ENCODE measurements at regions not wholly inside any gene's neighbourhood (a gene's known extent, or its start where the extent isn't known, plus 50 kb on each side); places are given as distances from the start of the nearest gene placed in this dataset.

DNA sequence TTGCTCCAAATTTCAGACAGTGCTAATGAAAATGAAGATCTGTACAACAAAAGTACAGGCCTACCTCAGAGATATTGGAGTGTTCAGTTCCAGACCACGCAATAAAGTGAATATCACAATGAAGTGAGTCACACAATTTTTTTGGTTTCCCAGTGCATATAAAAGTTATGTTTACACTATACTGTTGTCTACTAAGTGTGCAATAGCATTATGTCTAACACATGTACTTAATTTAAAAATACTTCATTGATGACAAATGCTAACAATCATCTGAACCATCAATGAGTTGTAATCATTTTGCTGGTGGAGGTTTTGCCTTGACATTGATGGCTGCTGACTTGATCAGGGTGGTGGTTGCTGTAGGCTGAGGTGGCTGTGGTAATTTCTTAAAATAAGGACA lies 60.6 kb upstream of the E2F8 start:
- Histone ChIP-seq H3K4me2 (ENCODE audit: insufficient read depth in 1 of 2, low read depth in 2 of 2, low read length in 2 of 2) (no peak overlapping the region), H3K23ac (ENCODE audit: insufficient read length) (no peak overlapping the region)

More for the DNA sequence above, 60.6 kb upstream of the E2F8 start:
- no peak overlapping the region for H3K9ac ChIP-seq (replicated peaks in 1 of 4; ENCODE audit: extremely low read depth in 1 of 4, low read depth in 3 of 4, low read length in 3 of 4)
- no peak overlapping the region for H2AFZ ChIP-seq (ENCODE audit: low read length)
- no peak overlapping the region for H3K27ac ChIP-seq (ENCODE audit: low read depth, low read length)
- no peaks in the 10 kb centered on the region for H3K79me2 ChIP-seq (ENCODE audit: control insufficient read depth in 1 of 2, insufficient read depth in 2 of 2, low read length in 2 of 2)
- no peak overlapping the region for H3K14ac ChIP-seq (ENCODE audit: insufficient read length)
- no peak overlapping the region for H4K8ac ChIP-seq (ENCODE audit: extremely low read depth, insufficient read depth, low read length)
- H4K91ac ChIP-seq (replicated peaks; ENCODE audit: insufficient read length, low read length) = no peak overlapping the region
- H2BK12ac ChIP-seq (ENCODE audit: low read depth, low read length) = no peak overlapping the region
- no peaks in the 10 kb centered on the region for H3K23me2 ChIP-seq (ENCODE audit: low read depth, low read length)
- CTCF ChIA-PET (ENCODE audit: partially characterized antibody) = interaction anchor here (0.7 kb wide), 1 partner anchor 9 kb away, joined by 3 read pairs; no protein-coding TSS in a partner anchor
- no peak overlapping the region for H3K56ac ChIP-seq (replicated peaks; ENCODE audit: insufficient read length, low read depth, low read length)
- no peaks in the 10 kb centered on the region for H3K36me3 ChIP-seq (ENCODE audit: control insufficient read depth in 2 of 4, insufficient read depth in 4 of 4, low read length in 3 of 4)
- no peaks in the 10 kb centered on the region for H3K79me1 ChIP-seq (ENCODE audit: low read depth, low read length)
- no peak overlapping the region for H2AK5ac ChIP-seq (ENCODE audit: low read depth, low read length)
- no peaks in the 10 kb centered on the region for H4K20me1 ChIP-seq (replicated peaks in 1 of 2; ENCODE audit: control insufficient read depth in 1 of 2, insufficient read depth in 2 of 2, low read length in 2 of 2)
- POLR2A ChIA-PET (ENCODE audit: partially characterized antibody) = no interaction called here
- DNase-seq (ENCODE audit: low read depth in 1 of 2, low spot score in 2 of 2) (no peak), FAIRE-seq (no peak)
- H3K27me3 ChIP-seq (replicated peaks in 1 of 4; ENCODE audit: control insufficient read depth in 3 of 4, extremely low read depth in 1 of 4, insufficient read depth in 3 of 4, low read length in 3 of 4) = no peaks in the 10 kb centered on the region; a peak in 1 of 7 replicates
- H2BK20ac ChIP-seq (ENCODE audit: low read length) = no peak overlapping the region
- no peak overlapping the region for H2BK15ac ChIP-seq (ENCODE audit: low read length)
- no peak overlapping the region for H2BK5ac ChIP-seq (ENCODE audit: low read depth, low read length)
- WGBS, 2 experiments (ENCODE audit: extremely low coverage in 1 of 2, insufficient coverage in 1 of 2, insufficient read length in 1 of 2, insufficient replicate concordance in 2 of 2, low coverage in 1 of 2, low lambda C conversion rate in 2 of 2, missing lambda C conversion rate in 1 of 2) = 100% methylated on average over 1 of the region's 1 CpG; no CpG with 5 or more reads in 1 of the 2 experiments
- H3K4me1 ChIP-seq (replicated peaks in 1 of 4; ENCODE audit: control insufficient read depth in 3 of 4, insufficient read depth in 4 of 4, low read length in 3 of 4) = no peaks in the 10 kb centered on the region
- no peaks in the 10 kb centered on the region for H3K9me3 ChIP-seq (ENCODE audit: insufficient read depth in 2 of 2, low read depth in 1 of 2, low read length in 1 of 2)
- no peak overlapping the region for H3K18ac ChIP-seq (ENCODE audit: extremely low read depth, low read length)
- H3K4me3 ChIP-seq (ENCODE audit: extremely low read depth in 1 of 4, insufficient read depth in 2 of 4, low read depth in 3 of 4, low read length in 4 of 4) = no peak overlapping the region
- no peak overlapping the region for H4K5ac ChIP-seq (ENCODE audit: insufficient read length, low read depth, low read length)
- no peak overlapping the region for H2BK120ac ChIP-seq (replicated peaks; ENCODE audit: low read depth, low read length)
- no peak overlapping the region for H3K4ac ChIP-seq (replicated peaks; ENCODE audit: insufficient read length, low read depth, low read length)
- TF ChIP-seq MAFK (IDR thresholded peaks at IDR 0.05; ENCODE audit: low read depth, low read length) = no peak
